ENCODE measurements at regions not wholly inside any gene's neighbourhood (a gene's known extent, or its start where the extent isn't known, plus 50 kb on each side); places are given as distances from the start of the nearest gene placed in this dataset.

- no peak for TF ChIP-seq EZH2 (IDR thresholded peaks at IDR 0.05; ENCODE audit: insufficient read depth, low read length)
- TF ChIP-seq, protein P1, sequence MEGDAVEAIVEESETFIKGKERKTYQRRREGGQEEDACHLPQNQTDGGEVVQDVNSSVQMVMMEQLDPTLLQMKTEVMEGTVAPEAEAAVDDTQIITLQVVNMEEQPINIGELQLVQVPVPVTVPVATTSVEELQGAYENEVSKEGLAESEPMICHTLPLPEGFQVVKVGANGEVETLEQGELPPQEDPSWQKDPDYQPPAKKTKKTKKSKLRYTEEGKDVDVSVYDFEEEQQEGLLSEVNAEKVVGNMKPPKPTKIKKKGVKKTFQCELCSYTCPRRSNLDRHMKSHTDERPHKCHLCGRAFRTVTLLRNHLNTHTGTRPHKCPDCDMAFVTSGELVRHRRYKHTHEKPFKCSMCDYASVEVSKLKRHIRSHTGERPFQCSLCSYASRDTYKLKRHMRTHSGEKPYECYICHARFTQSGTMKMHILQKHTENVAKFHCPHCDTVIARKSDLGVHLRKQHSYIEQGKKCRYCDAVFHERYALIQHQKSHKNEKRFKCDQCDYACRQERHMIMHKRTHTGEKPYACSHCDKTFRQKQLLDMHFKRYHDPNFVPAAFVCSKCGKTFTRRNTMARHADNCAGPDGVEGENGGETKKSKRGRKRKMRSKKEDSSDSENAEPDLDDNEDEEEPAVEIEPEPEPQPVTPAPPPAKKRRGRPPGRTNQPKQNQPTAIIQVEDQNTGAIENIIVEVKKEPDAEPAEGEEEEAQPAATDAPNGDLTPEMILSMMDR (IDR thresholded peaks at IDR 0.05; ENCODE audit: insufficient read depth, low read depth, low read length) = no peak
- Mint-ChIP-seq H3K4me3 (ENCODE audit: unreplicated experiment) (no peak overlapping the region), H3K4me1 (ENCODE audit: low read depth, unreplicated experiment) (peaks cover 14% of the 10 kb centered on the region), H3K27me3 (ENCODE audit: low read depth, unreplicated experiment) (no peaks in the 10 kb centered on the region), H3K9me3 (ENCODE audit: unreplicated experiment) (no peaks in the 10 kb centered on the region), H3K36me3 (ENCODE audit: low read depth, unreplicated experiment) (no peaks in the 10 kb centered on the region), H3K27ac (ENCODE audit: unreplicated experiment) (no peak overlapping the region)
- Histone ChIP-seq H3K9me3 (ENCODE audit: insufficient read depth, low read depth, low read length) (no peaks in the 10 kb centered on the region), H3K27ac (ENCODE audit: low read depth, low read length) (no peak overlapping the region), H2AFZ (ENCODE audit: low read depth, low read length) (no peak overlapping the region), H3K27me3 (ENCODE audit: insufficient read depth, low read length) (no peaks in the 10 kb centered on the region), H3K4me2 (ENCODE audit: low read length) (no peak overlapping the region), H3K4me1 (ENCODE audit: insufficient read depth, low read length) (peaks cover 36% of the 10 kb centered on the region), H3K9ac (ENCODE audit: low read length) (no peak overlapping the region), H3K36me3 (ENCODE audit: insufficient read depth, low read length) (no peaks in the 10 kb centered on the region), H3K79me2 (ENCODE audit: insufficient read depth, low read length) (no peaks in the 10 kb centered on the region), H3K4me3 (ENCODE audit: insufficient read depth, low read depth, low read length) (no peak overlapping the region), H4K20me1 (ENCODE audit: insufficient read depth, low read length) (no peaks in the 10 kb centered on the region)
- DNase-seq (ENCODE audit: low read depth) (no peak), FAIRE-seq (peak; percentile 23)
These were observed 205.7 kb downstream of the CHIC2 start for GRCh38 chr4:53858744-53859143.

DNA sequence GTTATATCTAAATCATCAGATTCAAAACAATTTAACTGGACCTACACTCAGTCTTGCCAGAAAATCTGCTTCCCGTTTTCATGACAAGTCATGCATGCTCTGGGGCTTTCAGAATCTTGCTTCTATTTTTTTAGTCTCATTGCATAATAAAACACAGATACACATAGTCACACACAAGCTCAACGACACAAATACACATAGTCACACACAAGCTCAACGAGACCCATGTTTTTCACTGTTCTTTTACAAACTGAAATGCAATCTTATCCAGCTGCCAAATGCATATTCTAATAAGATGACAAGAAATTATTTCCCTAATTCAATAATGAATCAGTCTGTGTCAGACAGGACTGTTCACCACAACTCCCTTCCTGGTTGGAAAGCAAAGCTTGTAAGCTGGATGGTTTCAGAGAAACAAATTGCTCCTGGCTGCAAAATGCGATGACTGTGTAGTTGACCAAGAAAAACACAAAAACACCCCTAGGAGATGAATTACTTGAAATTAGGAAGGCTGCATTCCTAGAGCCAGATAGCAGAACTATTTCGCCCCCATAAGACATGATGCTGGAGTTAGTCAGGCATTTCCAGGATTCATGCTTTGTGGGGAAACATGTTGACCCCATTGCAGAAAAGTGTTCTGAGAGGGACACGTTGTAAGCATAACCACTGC, 208.7 kb downstream of the CHIC2 start:
- no peak overlapping the region for H3K9ac ChIP-seq (ENCODE audit: low read length)

More for the DNA sequence above, 208.7 kb downstream of the CHIC2 start:
- H3K4me1 ChIP-seq (ENCODE audit: insufficient read depth, low read length) = peaks cover 27% of the 10 kb centered on the region
- no peaks in the 10 kb centered on the region for H4K20me1 ChIP-seq (ENCODE audit: insufficient read depth, low read length)
- no peak overlapping the region for H2AFZ ChIP-seq (ENCODE audit: low read depth, low read length)
- H3K79me2 ChIP-seq (ENCODE audit: insufficient read depth, low read length) = no peaks in the 10 kb centered on the region
- H3K36me3 Mint-ChIP-seq (ENCODE audit: low read depth, unreplicated experiment) = no peaks in the 10 kb centered on the region
- DNase-seq (ENCODE audit: low read depth) (peak; percentile 99), FAIRE-seq (peak; percentile 52)
- H3K27ac ChIP-seq (ENCODE audit: low read depth, low read length) = peak overlapping the region; percentile 29
- H3K27me3 Mint-ChIP-seq (ENCODE audit: low read depth, unreplicated experiment) = no peaks in the 10 kb centered on the region
- no peak overlapping the region for H3K27ac Mint-ChIP-seq (ENCODE audit: unreplicated experiment)
- H3K4me1 Mint-ChIP-seq (ENCODE audit: low read depth, unreplicated experiment) = peaks cover 7% of the 10 kb centered on the region
- no peaks in the 10 kb centered on the region for H3K36me3 ChIP-seq (ENCODE audit: insufficient read depth, low read length)
- no peaks in the 10 kb centered on the region for H3K9me3 Mint-ChIP-seq (ENCODE audit: unreplicated experiment)
- no peaks in the 10 kb centered on the region for H3K9me3 ChIP-seq (ENCODE audit: insufficient read depth, low read depth, low read length)
- H3K4me3 ChIP-seq (ENCODE audit: insufficient read depth, low read depth, low read length) = no peak overlapping the region
- no peaks in the 10 kb centered on the region for H3K27me3 ChIP-seq (ENCODE audit: insufficient read depth, low read length)
- no peak overlapping the region for H3K4me3 Mint-ChIP-seq (ENCODE audit: unreplicated experiment)
- H3K4me2 ChIP-seq (ENCODE audit: low read length) = peak overlapping the region; percentile 62
- TF ChIP-seq, protein P1 (IDR thresholded peaks at IDR 0.05; ENCODE audit: insufficient read depth, low read depth, low read length) = no peak
